Ishikawa (cell line): ENCODE measurements at regions not wholly inside any gene's neighbourhood (a gene's known extent, or its start where the extent isn't known, plus 50 kb on each side); places are given as distances from the start of the nearest gene placed in this dataset.

Source experiments
- CEBPB ChIP-seq: IDR thresholded peaks from 2 replicates; pipeline ENCODE4 v1.6.1; 2012
- EGR1 ChIP-seq: IDR thresholded peaks from 2 replicates; pipeline ENCODE4 v1.6.1; 2012
- FOXM1 ChIP-seq: IDR thresholded peaks from 2 replicates; pipeline ENCODE4 v1.6.1; 2012; ENCODE audit warnings: low read depth, borderline replicate concordance
- TAF1 ChIP-seq: IDR thresholded peaks from 2 replicates; pipeline ENCODE4 v1.6.1; 2012; ENCODE audit warnings: low read depth, mild to moderate bottlenecking
- YY1 ChIP-seq: IDR thresholded peaks from 2 replicates; pipeline ENCODE4 v1.6.1; 2012; ENCODE audit warnings: low read depth
- TF ChIP-seq, protein P1 (sequence below): IDR thresholded peaks from 2 replicates; pipeline ENCODE4 v1.6.1; 2012
- TF ChIP-seq, protein P2 (sequence below): IDR thresholded peaks from 2 replicates; pipeline ENCODE4 v1.6.1; 2012; ENCODE audit warnings: low read depth, mild to moderate bottlenecking

DNA sequence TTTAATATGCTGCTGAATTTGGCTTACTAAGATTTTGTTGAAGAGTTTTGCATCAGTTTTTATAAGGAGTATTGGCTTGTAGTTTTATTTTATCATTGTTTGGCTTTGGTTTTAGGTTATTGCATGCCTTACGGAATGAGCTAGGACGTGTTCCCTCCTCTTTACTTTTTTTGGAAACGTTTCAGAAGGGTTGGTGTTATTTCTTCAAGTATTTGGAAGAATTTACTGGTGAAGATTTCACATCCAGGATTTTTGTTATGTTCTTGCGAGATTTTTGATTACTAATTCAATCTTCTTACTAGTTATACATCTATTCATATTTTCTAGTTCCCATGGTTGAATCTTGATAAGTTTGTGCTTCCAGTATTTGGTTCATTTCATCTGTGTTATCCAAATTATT is 823.2 kb downstream of the SLC6A15 start:
- TF ChIP-seq EGR1 (no peak), TAF1 (no peak), FOXM1 (no peak), CEBPB (no peak), YY1 (no peak)
- TF ChIP-seq, protein P1, sequence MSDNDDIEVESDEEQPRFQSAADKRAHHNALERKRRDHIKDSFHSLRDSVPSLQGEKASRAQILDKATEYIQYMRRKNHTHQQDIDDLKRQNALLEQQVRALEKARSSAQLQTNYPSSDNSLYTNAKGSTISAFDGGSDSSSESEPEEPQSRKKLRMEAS = no peak
- TF ChIP-seq, protein P2, sequence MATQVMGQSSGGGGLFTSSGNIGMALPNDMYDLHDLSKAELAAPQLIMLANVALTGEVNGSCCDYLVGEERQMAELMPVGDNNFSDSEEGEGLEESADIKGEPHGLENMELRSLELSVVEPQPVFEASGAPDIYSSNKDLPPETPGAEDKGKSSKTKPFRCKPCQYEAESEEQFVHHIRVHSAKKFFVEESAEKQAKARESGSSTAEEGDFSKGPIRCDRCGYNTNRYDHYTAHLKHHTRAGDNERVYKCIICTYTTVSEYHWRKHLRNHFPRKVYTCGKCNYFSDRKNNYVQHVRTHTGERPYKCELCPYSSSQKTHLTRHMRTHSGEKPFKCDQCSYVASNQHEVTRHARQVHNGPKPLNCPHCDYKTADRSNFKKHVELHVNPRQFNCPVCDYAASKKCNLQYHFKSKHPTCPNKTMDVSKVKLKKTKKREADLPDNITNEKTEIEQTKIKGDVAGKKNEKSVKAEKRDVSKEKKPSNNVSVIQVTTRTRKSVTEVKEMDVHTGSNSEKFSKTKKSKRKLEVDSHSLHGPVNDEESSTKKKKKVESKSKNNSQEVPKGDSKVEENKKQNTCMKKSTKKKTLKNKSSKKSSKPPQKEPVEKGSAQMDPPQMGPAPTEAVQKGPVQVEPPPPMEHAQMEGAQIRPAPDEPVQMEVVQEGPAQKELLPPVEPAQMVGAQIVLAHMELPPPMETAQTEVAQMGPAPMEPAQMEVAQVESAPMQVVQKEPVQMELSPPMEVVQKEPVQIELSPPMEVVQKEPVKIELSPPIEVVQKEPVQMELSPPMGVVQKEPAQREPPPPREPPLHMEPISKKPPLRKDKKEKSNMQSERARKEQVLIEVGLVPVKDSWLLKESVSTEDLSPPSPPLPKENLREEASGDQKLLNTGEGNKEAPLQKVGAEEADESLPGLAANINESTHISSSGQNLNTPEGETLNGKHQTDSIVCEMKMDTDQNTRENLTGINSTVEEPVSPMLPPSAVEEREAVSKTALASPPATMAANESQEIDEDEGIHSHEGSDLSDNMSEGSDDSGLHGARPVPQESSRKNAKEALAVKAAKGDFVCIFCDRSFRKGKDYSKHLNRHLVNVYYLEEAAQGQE = no peak
